ENCODE measurements at regions not wholly inside any gene's neighbourhood (a gene's known extent, or its start where the extent isn't known, plus 50 kb on each side); places are given as distances from the start of the nearest gene placed in this dataset.

DNA sequence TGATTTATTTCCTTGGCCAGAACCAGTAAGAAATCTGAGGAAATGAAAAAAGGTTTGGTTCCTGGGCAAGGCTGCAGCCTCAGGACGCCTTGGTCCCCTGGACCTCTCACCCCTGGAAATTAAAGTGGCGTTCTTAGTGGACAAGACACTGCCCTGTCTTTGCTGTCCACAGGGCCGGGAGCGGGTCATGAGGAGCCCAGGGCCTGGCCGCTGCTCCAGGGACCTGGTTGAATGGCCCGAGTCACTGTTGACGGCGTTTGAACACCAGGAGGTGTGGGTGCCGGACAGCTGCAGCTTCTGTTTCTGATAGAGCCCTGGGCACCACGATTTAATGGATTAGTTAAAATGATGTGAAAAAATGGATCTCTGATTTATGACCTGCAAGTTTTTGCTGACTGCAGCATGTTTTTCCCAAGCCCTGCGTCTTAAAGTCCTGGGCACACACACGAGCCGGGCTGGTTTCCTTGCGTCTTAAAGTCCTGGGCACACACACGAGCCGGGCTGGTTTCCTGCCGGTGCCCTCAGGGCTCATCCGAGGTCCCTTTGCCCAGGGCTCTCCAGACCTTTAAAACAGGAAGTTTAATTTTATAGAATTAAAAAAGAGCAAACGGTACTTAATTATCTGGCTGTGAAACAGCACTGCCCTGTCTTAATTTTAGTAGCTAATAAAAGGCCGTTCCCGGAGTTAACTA is 74.1 kb upstream of the ACTRT2 start:
- intact Hi-C loops (cut with micrococcal nuclease; ENCODE audit: unreplicated experiment), result no loop called here
- ChIA-PET POLR2A (no interaction called here), CTCF (ENCODE audit: unreplicated experiment) (no interaction called here)
- Histone ChIP-seq H3K79me2 (ENCODE audit: insufficient read depth, low read depth, low read length) (no peaks in the 10 kb centered on the region), H4K20me1 (ENCODE audit: insufficient read depth, low read length) (no peaks in the 10 kb centered on the region), H3K27ac (ENCODE audit: low read depth, low read length, poor library complexity, severe bottlenecking) (no peak overlapping the region), H3K4me3 (ENCODE audit: low read depth, low read length, poor library complexity, severe bottlenecking) (no peak overlapping the region), H3K4me1 (ENCODE audit: insufficient read depth, low read length, poor library complexity, severe bottlenecking) (peaks cover 9% of the 10 kb centered on the region), H3K36me3 (ENCODE audit: insufficient read depth, low read length) (no peaks in the 10 kb centered on the region), H2AFZ (ENCODE audit: low read length) (no peak overlapping the region), H3K4me2 (ENCODE audit: low read length) (no peak overlapping the region), H3K9me2 (ENCODE audit: insufficient read depth, low read length) (no peaks in the 10 kb centered on the region), H3K9me3 (ENCODE audit: low read length) (no peaks in the 10 kb centered on the region)
- no TSS peak for BruUV-seq (replicated peaks)
- no peak for DNase-seq (ENCODE audit: low spot score)
- TF ChIP-seq EZH2phosphoT487 (IDR thresholded peaks at IDR 0.05; ENCODE audit: borderline replicate concordance, low read depth, low read length), result no peak
- TF ChIP-seq, protein P1, sequence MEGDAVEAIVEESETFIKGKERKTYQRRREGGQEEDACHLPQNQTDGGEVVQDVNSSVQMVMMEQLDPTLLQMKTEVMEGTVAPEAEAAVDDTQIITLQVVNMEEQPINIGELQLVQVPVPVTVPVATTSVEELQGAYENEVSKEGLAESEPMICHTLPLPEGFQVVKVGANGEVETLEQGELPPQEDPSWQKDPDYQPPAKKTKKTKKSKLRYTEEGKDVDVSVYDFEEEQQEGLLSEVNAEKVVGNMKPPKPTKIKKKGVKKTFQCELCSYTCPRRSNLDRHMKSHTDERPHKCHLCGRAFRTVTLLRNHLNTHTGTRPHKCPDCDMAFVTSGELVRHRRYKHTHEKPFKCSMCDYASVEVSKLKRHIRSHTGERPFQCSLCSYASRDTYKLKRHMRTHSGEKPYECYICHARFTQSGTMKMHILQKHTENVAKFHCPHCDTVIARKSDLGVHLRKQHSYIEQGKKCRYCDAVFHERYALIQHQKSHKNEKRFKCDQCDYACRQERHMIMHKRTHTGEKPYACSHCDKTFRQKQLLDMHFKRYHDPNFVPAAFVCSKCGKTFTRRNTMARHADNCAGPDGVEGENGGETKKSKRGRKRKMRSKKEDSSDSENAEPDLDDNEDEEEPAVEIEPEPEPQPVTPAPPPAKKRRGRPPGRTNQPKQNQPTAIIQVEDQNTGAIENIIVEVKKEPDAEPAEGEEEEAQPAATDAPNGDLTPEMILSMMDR (conservative IDR thresholded peaks at IDR 0.05; ENCODE audit: low read length), result no peak

DNA sequence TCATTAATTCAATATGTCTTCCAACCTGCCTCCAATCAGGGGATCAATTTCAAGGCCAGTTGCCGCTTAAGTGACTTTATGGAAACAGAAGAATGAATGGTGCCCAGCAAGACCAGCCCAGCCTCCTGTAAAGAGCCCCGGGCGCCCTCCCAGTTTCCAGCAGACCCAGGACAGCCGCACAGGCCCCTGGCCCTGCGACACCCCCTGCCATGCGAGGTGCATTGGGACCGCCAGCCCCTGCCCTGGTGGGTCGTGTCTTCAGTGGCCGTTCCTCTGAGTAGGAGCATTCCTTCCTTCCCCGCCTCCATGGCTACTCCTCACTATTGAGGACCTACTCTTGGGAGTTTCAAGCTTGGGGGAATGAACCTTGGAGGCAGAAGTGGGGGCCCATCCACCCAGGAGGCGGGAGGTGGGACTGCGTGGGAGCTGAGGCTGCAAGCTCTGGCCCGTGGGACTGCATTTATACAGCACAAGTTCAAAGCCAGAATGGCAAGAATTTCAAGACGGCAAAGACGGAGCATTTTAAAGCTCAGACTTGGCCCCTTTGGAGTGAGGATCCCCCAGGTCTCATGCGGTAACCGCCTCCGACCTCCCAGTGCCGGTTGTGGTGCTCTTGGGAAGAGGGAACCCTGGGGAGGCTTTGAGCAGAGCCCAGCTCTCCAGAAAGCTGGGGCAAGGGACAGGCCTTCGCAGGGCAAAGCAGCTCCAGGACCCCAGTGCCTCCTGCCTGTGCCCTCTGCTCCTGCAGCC is 73.1 kb upstream of the ACTRT2 start:
- no peaks in the 10 kb centered on the region for H4K20me1 ChIP-seq (ENCODE audit: insufficient read depth, low read length)
- H3K4me2 ChIP-seq (ENCODE audit: low read length), result no peak overlapping the region
- no peak overlapping the region for H3K27ac ChIP-seq (ENCODE audit: low read depth, low read length, poor library complexity, severe bottlenecking)
- H3K36me3 ChIP-seq (ENCODE audit: insufficient read depth, low read length), result no peaks in the 10 kb centered on the region
- no peaks in the 10 kb centered on the region for H3K79me2 ChIP-seq (ENCODE audit: insufficient read depth, low read depth, low read length)
- H3K4me1 ChIP-seq (ENCODE audit: insufficient read depth, low read length, poor library complexity, severe bottlenecking), result peaks cover 11% of the 10 kb centered on the region
- BruUV-seq (replicated peaks), result no TSS peak
- intact Hi-C loops (cut with micrococcal nuclease; ENCODE audit: unreplicated experiment), result no loop called here
- H2AFZ ChIP-seq (ENCODE audit: low read length), result no peak overlapping the region
- POLR2A ChIA-PET, result no interaction called here
- no peak for DNase-seq (ENCODE audit: low spot score)
- TF ChIP-seq, protein P1 (conservative IDR thresholded peaks at IDR 0.05; ENCODE audit: low read length), result no peak
- TF ChIP-seq EZH2phosphoT487 (IDR thresholded peaks at IDR 0.05; ENCODE audit: borderline replicate concordance, low read depth, low read length), result no peak
- no peaks in the 10 kb centered on the region for H3K9me3 ChIP-seq (ENCODE audit: low read length)
- no peak overlapping the region for H3K4me3 ChIP-seq (ENCODE audit: low read depth, low read length, poor library complexity, severe bottlenecking)
- CTCF ChIA-PET (ENCODE audit: unreplicated experiment), result no interaction called here
- H3K9me2 ChIP-seq (ENCODE audit: insufficient read depth, low read length), result no peaks in the 10 kb centered on the region
